Endodermal cell (in vitro differentiated cells): ENCODE measurements at regions not wholly inside any gene's neighbourhood (a gene's known extent, or its start where the extent isn't known, plus 50 kb on each side); places are given as distances from the start of the nearest gene placed in this dataset.

Experiments
- DNase-seq: peaks from one replicate; pipeline ENCODE4 v3.0.0-alpha.2; 2017
- H3K27ac ChIP-seq: 2 replicates; pipeline ENCODE4 v1.5.1; 2013; ENCODE audit warnings: mild to moderate bottlenecking, low read depth, low read length, moderate library complexity
- H3K27me3 ChIP-seq: 2 replicates; pipeline ENCODE4 v1.6.1; 2013; ENCODE audit warnings: mild to moderate bottlenecking, low read length, moderate library complexity; ENCODE audit not compliant: insufficient read depth, control insufficient read depth, poor library complexity, severe bottlenecking
- H3K36me3 ChIP-seq: 2 replicates; pipeline ENCODE4 v1.7.0; 2013; ENCODE audit warnings: mild to moderate bottlenecking, low read length, moderate library complexity; ENCODE audit not compliant: control insufficient read depth, insufficient read depth
- H3K4me1 ChIP-seq: one replicate; pipeline ENCODE4 v1.7.0; 2013; ENCODE audit warnings: low read length; ENCODE audit not compliant: control insufficient read depth, insufficient read depth
- H3K4me3 ChIP-seq: 2 replicates; pipeline ENCODE4 v1.5.1; 2013; ENCODE audit warnings: mild to moderate bottlenecking, low read length, moderate library complexity
- H3K9ac ChIP-seq: 2 replicates; pipeline ENCODE4 v1.6.1; 2013; ENCODE audit warnings: mild to moderate bottlenecking, low read length, moderate library complexity; ENCODE audit not compliant: poor library complexity, severe bottlenecking; ENCODE audit errors: extremely low read depth
- H3K9me3 ChIP-seq: 2 replicates; pipeline ENCODE4 v1.6.1; 2013; ENCODE audit warnings: mild to moderate bottlenecking, low read length, moderate library complexity; ENCODE audit not compliant: control insufficient read depth
- H3K27ac Mint-ChIP-seq: 2 replicates; pipeline ENCODE4 v1.8.0; 2020; ENCODE audit warnings: mixed read lengths
- H3K27me3 Mint-ChIP-seq: 2 replicates; pipeline ENCODE4 v1.8.0; 2021; ENCODE audit warnings: mild to moderate bottlenecking, mixed read lengths; ENCODE audit not compliant: insufficient read depth
- H3K36me3 Mint-ChIP-seq: 2 replicates; pipeline ENCODE4 v1.8.0; 2020; ENCODE audit warnings: low read depth, mixed read lengths
- H3K4me1 Mint-ChIP-seq: 2 replicates; pipeline ENCODE4 v1.8.0; 2020; ENCODE audit warnings: mixed read lengths
- H3K4me3 Mint-ChIP-seq: 2 replicates; pipeline ENCODE4 v1.8.0; 2020; ENCODE audit warnings: mild to moderate bottlenecking, moderate library complexity, mixed read lengths
- H3K9me3 Mint-ChIP-seq: 2 replicates; pipeline ENCODE4 v1.8.0; 2020; ENCODE audit warnings: mild to moderate bottlenecking, mixed read lengths
- CTCF ChIP-seq: fragments of 200-600 bp; sonication (generic); conservative IDR thresholded peaks from 2 replicates; pipeline ENCODE4 v1.5.0; 2021; ENCODE audit warnings: antibody characterized with exemption, mild to moderate bottlenecking
- WGBS, 2 experiments: methylation state at CpG; one replicate each; pipeline versions ENCODE4 v1.1.5 to v1.1.7; 2013; ENCODE audit warnings: missing lambda C conversion rate in 2 of 2, mixed read lengths in 1 of 2; ENCODE audit not compliant: insufficient coverage in 1 of 2, insufficient read length in 1 of 2; 5-methylcytosine and 5-hydroxymethylcytosine counted together

GRCh38 chr1:39142401-39143060, 62.0 kb upstream of the MACF1 start:
- Mint-ChIP-seq H3K4me1 (peaks cover 34% of the 10 kb centered on the region), H3K9me3 (no peaks in the 10 kb centered on the region), H3K27me3 (no peaks in the 10 kb centered on the region), H3K36me3 (peaks cover 5% of the 10 kb centered on the region), H3K4me3 (no peak overlapping the region), H3K27ac (peak overlapping the region; percentile 34)
- 88 to 89% methylated on average over 2 to 3 of the region's 3 CpGs for WGBS, 2 experiments
- H3K4me1 ChIP-seq: peaks cover 14% of the 10 kb centered on the region
- H3K27me3 ChIP-seq: no peaks in the 10 kb centered on the region
- H3K36me3 ChIP-seq: no peaks in the 10 kb centered on the region
- H3K9ac ChIP-seq: peak overlapping the region; percentile 27
- no peak overlapping the region for H3K4me3 ChIP-seq
- peak overlapping the region; percentile 50 for H3K27ac ChIP-seq
- H3K9me3 ChIP-seq: no peaks in the 10 kb centered on the region
- peak; percentile 83 for DNase-seq
- TF ChIP-seq CTCF: no peak

- H3K36me3 Mint-ChIP-seq: no peaks in the 10 kb centered on the region
- H3K27ac Mint-ChIP-seq: no peak overlapping the region
- H3K27me3 Mint-ChIP-seq: no peaks in the 10 kb centered on the region
- no peak for TF ChIP-seq CTCF
- no peak for DNase-seq
- H3K4me1 ChIP-seq: peaks cover 20% of the 10 kb centered on the region
- no peaks in the 10 kb centered on the region for H3K9me3 ChIP-seq
- H3K4me3 ChIP-seq: no peak overlapping the region
- no peaks in the 10 kb centered on the region for H3K27me3 ChIP-seq
- H3K4me3 Mint-ChIP-seq: no peak overlapping the region
- H3K9me3 Mint-ChIP-seq: no peaks in the 10 kb centered on the region
- H3K27ac ChIP-seq: no peak overlapping the region
- WGBS, 2 experiments: 94 to 95% methylated on average over 3 of the region's 3 CpGs
- H3K9ac ChIP-seq: no peak overlapping the region
- H3K4me1 Mint-ChIP-seq: peaks cover 44% of the 10 kb centered on the region
- H3K36me3 ChIP-seq: no peaks in the 10 kb centered on the region
Measured at GRCh38 chr1:39144924-39145323, 59.6 kb upstream of the MACF1 start.

- Mint-ChIP-seq H3K4me1 (peaks cover 45% of the 10 kb centered on the region), H3K36me3 (no peaks in the 10 kb centered on the region), H3K27ac (no peak overlapping the region), H3K9me3 (no peaks in the 10 kb centered on the region), H3K27me3 (no peaks in the 10 kb centered on the region), H3K4me3 (no peak overlapping the region)
- Histone ChIP-seq H3K9me3 (no peaks in the 10 kb centered on the region), H3K27ac (no peak overlapping the region), H3K4me1 (peaks cover 20% of the 10 kb centered on the region), H3K9ac (no peak overlapping the region), H3K27me3 (no peaks in the 10 kb centered on the region), H3K36me3 (no peaks in the 10 kb centered on the region), H3K4me3 (no peak overlapping the region)
- DNase-seq: no peak
- 88 to 91% methylated on average over 2 of the region's 2 CpGs for WGBS, 2 experiments
- TF ChIP-seq CTCF: no peak
Measured at GRCh38 chr1:39145331-39145965, 59.0 kb upstream of the MACF1 start.
